ENCODE measurements at regions not wholly inside any gene's neighbourhood (a gene's known extent, or its start where the extent isn't known, plus 50 kb on each side); places are given as distances from the start of the nearest gene placed in this dataset.

GRCh38 chr14:44567997-44568396 lies 60.9 kb upstream of the FSCB start:
- Histone ChIP-seq H3K4me3 (replicated peaks; ENCODE audit: insufficient read depth, low read length) (no peak overlapping the region), H3K27ac (replicated peaks) (no peak overlapping the region), H3K27me3 (ENCODE audit: insufficient read depth, poor library complexity, severe bottlenecking) (no peaks in the 10 kb centered on the region)
- TF ChIP-seq REST (IDR thresholded peaks at IDR 0.05; ENCODE audit: insufficient replicate concordance, low read depth) (no peak), CTCF (IDR thresholded peaks at IDR 0.05; ENCODE audit: insufficient read depth, low read length) (no peak), GABPA (IDR thresholded peaks at IDR 0.05; ENCODE audit: low read depth) (no peak), POLR2AphosphoS5 (IDR thresholded peaks at IDR 0.05; ENCODE audit: low read depth) (no peak), SPI1 (IDR thresholded peaks at IDR 0.05; ENCODE audit: borderline replicate concordance, low read depth) (no peak)
- no peak for DNase-seq (ENCODE audit: low read depth in 1 of 2, low spot score in 1 of 2)

GRCh38 chr14:44565968-44566367 lies 58.9 kb upstream of the FSCB start:
- no peak overlapping the region for H3K4me3 ChIP-seq (replicated peaks; ENCODE audit: insufficient read depth, low read length)
- no peak overlapping the region for H3K27ac ChIP-seq (replicated peaks)
- DNase-seq (ENCODE audit: low read depth in 1 of 2, low spot score in 1 of 2): no peak
- H3K27me3 ChIP-seq (ENCODE audit: insufficient read depth, poor library complexity, severe bottlenecking): no peaks in the 10 kb centered on the region
- no peak for TF ChIP-seq REST (IDR thresholded peaks at IDR 0.05; ENCODE audit: insufficient replicate concordance, low read depth)
- TF ChIP-seq SPI1 (IDR thresholded peaks at IDR 0.05; ENCODE audit: borderline replicate concordance, low read depth): no peak

GRCh38 chr14:44564908-44565307 lies 57.8 kb upstream of the FSCB start:
- no peak overlapping the region for H3K4me3 ChIP-seq (replicated peaks; ENCODE audit: insufficient read depth, low read length)
- no peak for TF ChIP-seq REST (IDR thresholded peaks at IDR 0.05; ENCODE audit: insufficient replicate concordance, low read depth)
- TF ChIP-seq SPI1 (IDR thresholded peaks at IDR 0.05; ENCODE audit: borderline replicate concordance, low read depth): no peak
- TF ChIP-seq GABPA (IDR thresholded peaks at IDR 0.05; ENCODE audit: low read depth): no peak
- no peak for TF ChIP-seq POLR2AphosphoS5 (IDR thresholded peaks at IDR 0.05; ENCODE audit: low read depth)
- TF ChIP-seq CTCF (IDR thresholded peaks at IDR 0.05; ENCODE audit: insufficient read depth, low read length): no peak
- H3K27me3 ChIP-seq (ENCODE audit: insufficient read depth, poor library complexity, severe bottlenecking): no peaks in the 10 kb centered on the region
- H3K27ac ChIP-seq (replicated peaks): no peak overlapping the region
- no peak for DNase-seq (ENCODE audit: low read depth in 1 of 2, low spot score in 1 of 2)

Measured in HL-60 (cell line).